ENCODE measurements at regions not wholly inside any gene's neighbourhood (a gene's known extent, or its start where the extent isn't known, plus 50 kb on each side); places are given as distances from the start of the nearest gene placed in this dataset.

GRCh38 chr2:125567100-125567499, 1088.9 kb upstream of the GYPC start:
- H3K27ac ChIP-seq (ENCODE audit: low read depth in 1 of 2, low read length in 2 of 2) = no peak overlapping the region
- H3K9ac ChIP-seq (ENCODE audit: insufficient read depth, low read length, poor library complexity, severe bottlenecking) = no peak overlapping the region
- no peaks in the 10 kb centered on the region for H4K20me1 ChIP-seq (ENCODE audit: insufficient read depth, low read length)
- TF ChIP-seq CTCF (IDR thresholded peaks at IDR 0.05) = no peak
- no peaks in the 10 kb centered on the region for H3K27me3 ChIP-seq (ENCODE audit: control insufficient read depth in 2 of 2, insufficient read depth in 2 of 2, low read length in 2 of 2)
- Mint-ChIP-seq H3K4me1 (no peaks in the 10 kb centered on the region), H3K9me3 (peaks cover 2 to 6% (median 2%) of the 10 kb centered on the region in 7 donors), H3K27me3 (ENCODE audit: low read depth in 3 of 3) (no peaks in the 10 kb centered on the region), H3K4me3 (no peak overlapping the region), H3K27ac (no peak overlapping the region), H3K36me3 (no peaks in the 10 kb centered on the region)
- H3K4me2 ChIP-seq (replicated peaks; ENCODE audit: extremely low read depth, low read length, poor library complexity, severe bottlenecking) = no peak overlapping the region
- H2AFZ ChIP-seq (ENCODE audit: insufficient read depth, low read depth, low read length, poor library complexity, severe bottlenecking) = no peak overlapping the region
- H3K79me2 ChIP-seq (ENCODE audit: insufficient read depth, low read length) = no peaks in the 10 kb centered on the region
- no peak for DNase-seq
- H3K4me3 ChIP-seq (replicated peaks in 1 of 3; ENCODE audit: low read depth in 2 of 3, low read length in 3 of 3) = no peak overlapping the region
- WGBS (ENCODE audit: insufficient coverage) = no CpG with 5 or more reads among the region's 3 CpGs
- intact Hi-C loops (cut with micrococcal nuclease) = no loop called here
- H3K9me3 ChIP-seq (replicated peaks in 1 of 2; ENCODE audit: control insufficient read depth in 1 of 2, insufficient read depth in 1 of 2, low read length in 2 of 2) = no peaks in the 10 kb centered on the region
- no peaks in the 10 kb centered on the region for H3K36me3 ChIP-seq (replicated peaks in 1 of 2; ENCODE audit: control insufficient read depth in 1 of 2, insufficient read depth in 2 of 2, low read length in 2 of 2)
- H3K4me1 ChIP-seq (ENCODE audit: control insufficient read depth in 1 of 2, insufficient read depth in 2 of 2, low read length in 2 of 2) = no peaks in the 10 kb centered on the region

DNA sequence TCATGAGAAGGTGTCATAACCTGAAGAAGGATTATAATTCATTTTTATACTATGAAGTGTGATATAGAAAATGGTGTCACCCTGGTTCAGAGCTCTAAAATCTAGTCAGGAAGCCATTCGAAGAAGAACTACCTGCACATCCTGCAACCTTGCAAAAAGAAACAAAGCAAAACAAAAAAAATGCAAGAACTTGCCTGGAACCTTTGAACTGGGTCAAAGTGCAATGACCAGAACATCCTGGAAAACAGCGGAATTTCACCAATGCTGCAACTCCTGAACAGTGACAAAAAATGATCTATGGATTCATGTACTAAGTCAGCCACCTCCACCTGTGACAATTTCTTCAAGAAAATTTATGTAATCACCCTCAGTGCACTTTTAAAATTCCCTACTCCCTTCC, 1083.3 kb upstream of the GYPC start:
- no peak for DNase-seq
- H3K9ac ChIP-seq (ENCODE audit: insufficient read depth, low read length, poor library complexity, severe bottlenecking) = no peak overlapping the region
- Mint-ChIP-seq H3K27ac (no peak overlapping the region), H3K36me3 (no peaks in the 10 kb centered on the region), H3K27me3 (ENCODE audit: low read depth in 3 of 3) (peaks cover 0 to 2% (median 0%) of the 10 kb centered on the region in 3 donors), H3K4me3 (no peak overlapping the region), H3K4me1 (no peaks in the 10 kb centered on the region), H3K9me3 (peaks cover 0 to 3% (median 1%) of the 10 kb centered on the region in 7 donors)
- no peaks in the 10 kb centered on the region for H3K27me3 ChIP-seq (ENCODE audit: control insufficient read depth in 2 of 2, insufficient read depth in 2 of 2, low read length in 2 of 2)
- H3K4me3 ChIP-seq (replicated peaks in 1 of 3; ENCODE audit: low read depth in 2 of 3, low read length in 3 of 3) = no peak overlapping the region
- TF ChIP-seq CTCF (IDR thresholded peaks at IDR 0.05) = no peak
- H3K4me2 ChIP-seq (replicated peaks; ENCODE audit: extremely low read depth, low read length, poor library complexity, severe bottlenecking) = no peak overlapping the region
- H3K79me2 ChIP-seq (ENCODE audit: insufficient read depth, low read length) = no peaks in the 10 kb centered on the region
- 77% methylated on average over 1 of the region's 2 CpGs for WGBS (ENCODE audit: insufficient coverage)
- intact Hi-C loops (cut with micrococcal nuclease) = no loop called here
- H3K4me1 ChIP-seq (ENCODE audit: control insufficient read depth in 1 of 2, insufficient read depth in 2 of 2, low read length in 2 of 2) = no peaks in the 10 kb centered on the region
- H4K20me1 ChIP-seq (ENCODE audit: insufficient read depth, low read length) = no peaks in the 10 kb centered on the region
- H3K27ac ChIP-seq (ENCODE audit: low read depth in 1 of 2, low read length in 2 of 2) = no peak overlapping the region
- H2AFZ ChIP-seq (ENCODE audit: insufficient read depth, low read depth, low read length, poor library complexity, severe bottlenecking) = no peak overlapping the region
- no peaks in the 10 kb centered on the region for H3K36me3 ChIP-seq (replicated peaks in 1 of 2; ENCODE audit: control insufficient read depth in 1 of 2, insufficient read depth in 2 of 2, low read length in 2 of 2)
- H3K9me3 ChIP-seq (replicated peaks in 1 of 2; ENCODE audit: control insufficient read depth in 1 of 2, insufficient read depth in 1 of 2, low read length in 2 of 2) = no peaks in the 10 kb centered on the region
